ENCODE measurements at regions not wholly inside any gene's neighbourhood (a gene's known extent, or its start where the extent isn't known, plus 50 kb on each side); places are given as distances from the start of the nearest gene placed in this dataset.

GRCh38 chr14:101123618-101124510 is 220.3 kb upstream of the RTL1 start:
- TF ChIP-seq EZH2phosphoT487 (IDR thresholded peaks at IDR 0.05; ENCODE audit: low read depth) (no peak), CTCF (IDR thresholded peaks at IDR 0.05; ENCODE audit: low read depth, low read length) (no peak)

Measured in OCI-LY3 (cell line).